ENCODE measurements at regions not wholly inside any gene's neighbourhood (a gene's known extent, or its start where the extent isn't known, plus 50 kb on each side); places are given as distances from the start of the nearest gene placed in this dataset.
"Not testable (repeated sequence)": the region's sequence is repeated elsewhere in the genome, so short reads cannot be mapped to it uniquely, and the experiment has no call there.

- no peaks in the 10 kb centered on the region for H3K4me1 ChIP-seq (ENCODE audit: control insufficient read depth, insufficient read depth, low read length)
These were observed 118.2 kb upstream of the KCNJ18 start for GRCh38 chr17:21573961-21574610.

GRCh38 chr17:21574611-21575255 lies 117.6 kb upstream of the KCNJ18 start:
- not testable (repeated sequence) for H3K27me3 ChIP-seq (ENCODE audit: control insufficient read depth, insufficient read depth, low read length); H3K9me3 ChIP-seq (ENCODE audit: control insufficient read depth, low read length); H3K4me1 ChIP-seq (ENCODE audit: control insufficient read depth, insufficient read depth, low read length); H3K36me3 ChIP-seq (ENCODE audit: control insufficient read depth, insufficient read depth, low read length); H3K9ac ChIP-seq (ENCODE audit: low read length); H3K4me3 ChIP-seq (ENCODE audit: low read length)

More at GRCh38 chr17:21573961-21574610, 118.2 kb upstream of the KCNJ18 start:
- H3K27me3 ChIP-seq (ENCODE audit: control insufficient read depth, insufficient read depth, low read length): no peaks in the 10 kb centered on the region
- H3K36me3 ChIP-seq (ENCODE audit: control insufficient read depth, insufficient read depth, low read length): no peaks in the 10 kb centered on the region
- H3K4me3 ChIP-seq (ENCODE audit: low read length): no peak overlapping the region
- H3K9ac ChIP-seq (ENCODE audit: low read length): no peak overlapping the region
- H3K9me3 ChIP-seq (ENCODE audit: control insufficient read depth, low read length): no peaks in the 10 kb centered on the region

- not testable (repeated sequence) for H3K9ac ChIP-seq (ENCODE audit: low read length); H3K27me3 ChIP-seq (ENCODE audit: control insufficient read depth, insufficient read depth, low read length); H3K4me3 ChIP-seq (ENCODE audit: low read length); H3K36me3 ChIP-seq (ENCODE audit: control insufficient read depth, insufficient read depth, low read length); H3K9me3 ChIP-seq (ENCODE audit: control insufficient read depth, low read length); H3K4me1 ChIP-seq (ENCODE audit: control insufficient read depth, insufficient read depth, low read length)
These were observed 113.5 kb upstream of the KCNJ18 start for GRCh38 chr17:21578783-21579182.

- H3K9me3 ChIP-seq (ENCODE audit: control insufficient read depth, low read length): no peaks in the 10 kb centered on the region
- H3K4me1 ChIP-seq (ENCODE audit: control insufficient read depth, insufficient read depth, low read length): no peaks in the 10 kb centered on the region
- no peak overlapping the region for H3K4me3 ChIP-seq (ENCODE audit: low read length)
- no peaks in the 10 kb centered on the region for H3K27me3 ChIP-seq (ENCODE audit: control insufficient read depth, insufficient read depth, low read length)
- H3K36me3 ChIP-seq (ENCODE audit: control insufficient read depth, insufficient read depth, low read length): no peaks in the 10 kb centered on the region
- no peak overlapping the region for H3K9ac ChIP-seq (ENCODE audit: low read length)
These were observed 99.5 kb upstream of the KCNJ18 start for GRCh38 chr17:21592774-21593173.

- not testable (repeated sequence) for H3K36me3 ChIP-seq (ENCODE audit: control insufficient read depth, insufficient read depth, low read length); H3K4me3 ChIP-seq (ENCODE audit: low read length); H3K9ac ChIP-seq (ENCODE audit: low read length); H3K4me1 ChIP-seq (ENCODE audit: control insufficient read depth, insufficient read depth, low read length); H3K27me3 ChIP-seq (ENCODE audit: control insufficient read depth, insufficient read depth, low read length); H3K9me3 ChIP-seq (ENCODE audit: control insufficient read depth, low read length)
These were observed 98.7 kb upstream of the KCNJ18 start for GRCh38 chr17:21593452-21594105.

- H3K27me3 ChIP-seq (ENCODE audit: control insufficient read depth, insufficient read depth, low read length): peaks cover 2% of the 10 kb centered on the region
- H3K4me1 ChIP-seq (ENCODE audit: control insufficient read depth, insufficient read depth, low read length): no peaks in the 10 kb centered on the region
- H3K9me3 ChIP-seq (ENCODE audit: control insufficient read depth, low read length): no peaks in the 10 kb centered on the region
- no peak overlapping the region for H3K4me3 ChIP-seq (ENCODE audit: low read length)
- H3K36me3 ChIP-seq (ENCODE audit: control insufficient read depth, insufficient read depth, low read length): no peaks in the 10 kb centered on the region
- no peak overlapping the region for H3K9ac ChIP-seq (ENCODE audit: low read length)
These were observed 97.2 kb upstream of the KCNJ18 start for GRCh38 chr17:21595086-21595485.

GRCh38 chr17:21602176-21602575 lies 90.1 kb upstream of the KCNJ18 start:
- H3K27me3 ChIP-seq (ENCODE audit: control insufficient read depth, insufficient read depth, low read length): peaks cover 2% of the 10 kb centered on the region
- H3K4me1 ChIP-seq (ENCODE audit: control insufficient read depth, insufficient read depth, low read length): no peaks in the 10 kb centered on the region
- H3K9ac ChIP-seq (ENCODE audit: low read length): no peak overlapping the region
- H3K4me3 ChIP-seq (ENCODE audit: low read length): no peak overlapping the region
- no peaks in the 10 kb centered on the region for H3K9me3 ChIP-seq (ENCODE audit: control insufficient read depth, low read length)
- no peaks in the 10 kb centered on the region for H3K36me3 ChIP-seq (ENCODE audit: control insufficient read depth, insufficient read depth, low read length)

GRCh38 chr17:21603292-21603691 lies 89.0 kb upstream of the KCNJ18 start:
- not testable (repeated sequence) for H3K27me3 ChIP-seq (ENCODE audit: control insufficient read depth, insufficient read depth, low read length); H3K9ac ChIP-seq (ENCODE audit: low read length); H3K4me1 ChIP-seq (ENCODE audit: control insufficient read depth, insufficient read depth, low read length); H3K9me3 ChIP-seq (ENCODE audit: control insufficient read depth, low read length); H3K36me3 ChIP-seq (ENCODE audit: control insufficient read depth, insufficient read depth, low read length); H3K4me3 ChIP-seq (ENCODE audit: low read length)

- H3K9me3 ChIP-seq (ENCODE audit: control insufficient read depth, low read length); H3K36me3 ChIP-seq (ENCODE audit: control insufficient read depth, insufficient read depth, low read length); H3K9ac ChIP-seq (ENCODE audit: low read length); H3K4me3 ChIP-seq (ENCODE audit: low read length); H3K27me3 ChIP-seq (ENCODE audit: control insufficient read depth, insufficient read depth, low read length); H3K4me1 ChIP-seq (ENCODE audit: control insufficient read depth, insufficient read depth, low read length): not testable (repeated sequence)
These were observed 80.9 kb upstream of the KCNJ18 start for GRCh38 chr17:21611443-21611842.

GRCh38 chr17:21612123-21613070 lies 79.9 kb upstream of the KCNJ18 start:
- H3K4me1 ChIP-seq (ENCODE audit: control insufficient read depth, insufficient read depth, low read length); H3K9ac ChIP-seq (ENCODE audit: low read length); H3K4me3 ChIP-seq (ENCODE audit: low read length); H3K9me3 ChIP-seq (ENCODE audit: control insufficient read depth, low read length); H3K36me3 ChIP-seq (ENCODE audit: control insufficient read depth, insufficient read depth, low read length); H3K27me3 ChIP-seq (ENCODE audit: control insufficient read depth, insufficient read depth, low read length): not testable (repeated sequence)

- H3K9ac ChIP-seq (ENCODE audit: low read length): no peak overlapping the region
- no peaks in the 10 kb centered on the region for H3K9me3 ChIP-seq (ENCODE audit: control insufficient read depth, low read length)
- no peaks in the 10 kb centered on the region for H3K27me3 ChIP-seq (ENCODE audit: control insufficient read depth, insufficient read depth, low read length)
- H3K36me3 ChIP-seq (ENCODE audit: control insufficient read depth, insufficient read depth, low read length): no peaks in the 10 kb centered on the region
- no peaks in the 10 kb centered on the region for H3K4me1 ChIP-seq (ENCODE audit: control insufficient read depth, insufficient read depth, low read length)
- H3K4me3 ChIP-seq (ENCODE audit: low read length): no peak overlapping the region
These were observed 79.3 kb upstream of the KCNJ18 start for GRCh38 chr17:21613071-21613429.

GRCh38 chr17:21626987-21627386 lies 65.3 kb upstream of the KCNJ18 start:
- not testable (repeated sequence) for H3K4me3 ChIP-seq (ENCODE audit: low read length); H3K9ac ChIP-seq (ENCODE audit: low read length); H3K9me3 ChIP-seq (ENCODE audit: control insufficient read depth, low read length); H3K4me1 ChIP-seq (ENCODE audit: control insufficient read depth, insufficient read depth, low read length); H3K36me3 ChIP-seq (ENCODE audit: control insufficient read depth, insufficient read depth, low read length); H3K27me3 ChIP-seq (ENCODE audit: control insufficient read depth, insufficient read depth, low read length)

All from mucosa of stomach (tissue), 1 donor.